GM21619 (cell line): ENCODE measurements at regions not wholly inside any gene's neighbourhood (a gene's known extent, or its start where the extent isn't known, plus 50 kb on each side); places are given as distances from the start of the nearest gene placed in this dataset.

Source experiments
- ATAC-seq: cut with Tn5 transposase; IDR thresholded peaks from one replicate; pipeline ENCODE4 v1.9.1; 2021; ENCODE audit not compliant: unreplicated experiment

GRCh38 chr5:68475476-68475983, 260.0 kb downstream of the PIK3R1 start:
- no peak for ATAC-seq

GRCh38 chr5:68476854-68477253, 261.3 kb downstream of the PIK3R1 start:
- ATAC-seq = no peak

GRCh38 chr5:68478301-68479095, 262.9 kb downstream of the PIK3R1 start:
- no peak for ATAC-seq

- ATAC-seq = no peak
Observed at GRCh38 chr5:68479524-68479923, 264.0 kb downstream of the PIK3R1 start.

- ATAC-seq = no peak
Observed at GRCh38 chr5:68480335-68480940, 264.9 kb downstream of the PIK3R1 start.

GRCh38 chr5:68482199-68482598, 266.6 kb downstream of the PIK3R1 start:
- ATAC-seq = no peak

GRCh38 chr5:68484307-68485068, 268.9 kb downstream of the PIK3R1 start:
- no peak for ATAC-seq

GRCh38 chr5:68489556-68489955, 274.0 kb downstream of the PIK3R1 start:
- ATAC-seq = no peak

GRCh38 chr5:68490406-68490805, 274.9 kb downstream of the PIK3R1 start:
- no peak for ATAC-seq

- ATAC-seq = no peak
Observed at GRCh38 chr5:68494771-68495170, 279.2 kb downstream of the PIK3R1 start.

- no peak for ATAC-seq
Observed at GRCh38 chr5:68499987-68500386, 284.4 kb downstream of the PIK3R1 start.

- ATAC-seq = no peak
Observed at GRCh38 chr5:68500813-68501212, 285.3 kb downstream of the PIK3R1 start.

- ATAC-seq = no peak
Observed at GRCh38 chr5:68502531-68502930, 287.0 kb downstream of the PIK3R1 start.

GRCh38 chr5:68504306-68504705, 288.8 kb downstream of the PIK3R1 start:
- no peak for ATAC-seq

GRCh38 chr5:68505917-68506860, 290.6 kb downstream of the PIK3R1 start:
- no peak for ATAC-seq

- ATAC-seq = no peak
Observed at GRCh38 chr5:68515514-68515913, 300.0 kb downstream of the PIK3R1 start.

- no peak for ATAC-seq
Observed at GRCh38 chr5:68518286-68518685, 302.7 kb downstream of the PIK3R1 start.

- ATAC-seq = no peak
Observed at GRCh38 chr5:68519143-68519542, 303.6 kb downstream of the PIK3R1 start.

GRCh38 chr5:68521776-68522175, 306.2 kb downstream of the PIK3R1 start:
- ATAC-seq = no peak

- no peak for ATAC-seq
Observed at GRCh38 chr5:68522863-68523262, 307.3 kb downstream of the PIK3R1 start.
